ENCODE measurements at regions not wholly inside any gene's neighbourhood (a gene's known extent, or its start where the extent isn't known, plus 50 kb on each side); places are given as distances from the start of the nearest gene placed in this dataset.

- H3K79me2 ChIP-seq (ENCODE audit: insufficient read depth, low read length), result no peaks in the 10 kb centered on the region
- H3K4me2 ChIP-seq (ENCODE audit: insufficient read depth, low read length), result peak overlapping the region; percentile 40
- TF ChIP-seq, protein P1, sequence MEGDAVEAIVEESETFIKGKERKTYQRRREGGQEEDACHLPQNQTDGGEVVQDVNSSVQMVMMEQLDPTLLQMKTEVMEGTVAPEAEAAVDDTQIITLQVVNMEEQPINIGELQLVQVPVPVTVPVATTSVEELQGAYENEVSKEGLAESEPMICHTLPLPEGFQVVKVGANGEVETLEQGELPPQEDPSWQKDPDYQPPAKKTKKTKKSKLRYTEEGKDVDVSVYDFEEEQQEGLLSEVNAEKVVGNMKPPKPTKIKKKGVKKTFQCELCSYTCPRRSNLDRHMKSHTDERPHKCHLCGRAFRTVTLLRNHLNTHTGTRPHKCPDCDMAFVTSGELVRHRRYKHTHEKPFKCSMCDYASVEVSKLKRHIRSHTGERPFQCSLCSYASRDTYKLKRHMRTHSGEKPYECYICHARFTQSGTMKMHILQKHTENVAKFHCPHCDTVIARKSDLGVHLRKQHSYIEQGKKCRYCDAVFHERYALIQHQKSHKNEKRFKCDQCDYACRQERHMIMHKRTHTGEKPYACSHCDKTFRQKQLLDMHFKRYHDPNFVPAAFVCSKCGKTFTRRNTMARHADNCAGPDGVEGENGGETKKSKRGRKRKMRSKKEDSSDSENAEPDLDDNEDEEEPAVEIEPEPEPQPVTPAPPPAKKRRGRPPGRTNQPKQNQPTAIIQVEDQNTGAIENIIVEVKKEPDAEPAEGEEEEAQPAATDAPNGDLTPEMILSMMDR (IDR thresholded peaks at IDR 0.05; ENCODE audit: extremely low read depth, low read depth, low read length), result no peak
- H2AFZ ChIP-seq (ENCODE audit: low read length), result peak overlapping the region; percentile 47
- no peak overlapping the region for H3K4me3 ChIP-seq (ENCODE audit: insufficient read depth, low read length)
- no peaks in the 10 kb centered on the region for H3K36me3 ChIP-seq (ENCODE audit: insufficient read depth, low read length)
- DNase-seq (ENCODE audit: insufficient read length, low spot score, missing footprints), result no peak
- no peaks in the 10 kb centered on the region for H3K9me3 ChIP-seq (ENCODE audit: low read depth, low read length)
- H3K27me3 ChIP-seq (ENCODE audit: insufficient read depth, low read length), result no peaks in the 10 kb centered on the region
- H4K20me1 ChIP-seq (ENCODE audit: insufficient read depth, low read length), result no peaks in the 10 kb centered on the region
- peak overlapping the region; percentile 71 for H3K27ac ChIP-seq (ENCODE audit: low read depth, low read length)
- H3K4me1 ChIP-seq (ENCODE audit: insufficient read depth, low read length), result peaks cover 31% of the 10 kb centered on the region
Measured at GRCh38 chr6:11917951-11918738, 94.0 kb upstream of the HIVEP1 start.

DNA sequence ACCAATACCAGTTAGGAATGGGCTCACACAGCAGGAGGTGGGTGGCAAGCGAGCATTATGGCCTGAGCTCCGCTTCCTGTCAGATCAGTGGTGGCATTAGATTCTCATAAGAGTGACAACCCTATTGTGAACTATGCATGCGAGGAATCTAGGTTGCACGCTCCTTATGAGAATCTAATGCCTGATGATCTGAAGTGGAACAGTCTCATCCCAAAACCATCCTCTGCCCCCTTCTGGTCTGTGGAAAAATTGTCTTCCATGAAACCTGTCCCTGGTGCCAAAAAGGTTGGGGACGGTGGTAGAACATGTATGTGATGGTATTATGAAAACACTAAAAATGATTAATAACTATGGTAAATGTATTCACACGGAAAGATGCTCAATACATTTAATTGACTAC is 99.7 kb upstream of the HIVEP1 start:
- Histone ChIP-seq H3K9me3 (ENCODE audit: low read depth, low read length) (no peaks in the 10 kb centered on the region), H3K4me2 (ENCODE audit: insufficient read depth, low read length) (no peak overlapping the region), H3K4me1 (ENCODE audit: insufficient read depth, low read length) (peaks cover 12% of the 10 kb centered on the region), H3K79me2 (ENCODE audit: insufficient read depth, low read length) (no peaks in the 10 kb centered on the region), H3K4me3 (ENCODE audit: insufficient read depth, low read length) (no peak overlapping the region), H4K20me1 (ENCODE audit: insufficient read depth, low read length) (no peaks in the 10 kb centered on the region), H3K27ac (ENCODE audit: low read depth, low read length) (no peak overlapping the region), H2AFZ (ENCODE audit: low read length) (no peak overlapping the region), H3K36me3 (ENCODE audit: insufficient read depth, low read length) (no peaks in the 10 kb centered on the region), H3K27me3 (ENCODE audit: insufficient read depth, low read length) (no peaks in the 10 kb centered on the region)
- DNase-seq (ENCODE audit: insufficient read length, low spot score, missing footprints), result no peak
- TF ChIP-seq, protein P1 (IDR thresholded peaks at IDR 0.05; ENCODE audit: extremely low read depth, low read depth, low read length), result peak; percentile 14

- Histone ChIP-seq H4K20me1 (ENCODE audit: insufficient read depth, low read length) (no peaks in the 10 kb centered on the region), H3K27me3 (ENCODE audit: insufficient read depth, low read length) (no peaks in the 10 kb centered on the region), H3K4me2 (ENCODE audit: insufficient read depth, low read length) (no peak overlapping the region), H3K4me3 (ENCODE audit: insufficient read depth, low read length) (no peak overlapping the region), H3K27ac (ENCODE audit: low read depth, low read length) (no peak overlapping the region), H3K36me3 (ENCODE audit: insufficient read depth, low read length) (no peaks in the 10 kb centered on the region), H3K9me3 (ENCODE audit: low read depth, low read length) (no peaks in the 10 kb centered on the region), H3K4me1 (ENCODE audit: insufficient read depth, low read length) (peaks cover 12% of the 10 kb centered on the region), H3K79me2 (ENCODE audit: insufficient read depth, low read length) (no peaks in the 10 kb centered on the region), H2AFZ (ENCODE audit: low read length) (no peak overlapping the region)
- DNase-seq (ENCODE audit: insufficient read length, low spot score, missing footprints), result no peak
- TF ChIP-seq, protein P1 (IDR thresholded peaks at IDR 0.05; ENCODE audit: extremely low read depth, low read depth, low read length), result no peak
Measured at GRCh38 chr6:11911538-11911937, 100.6 kb upstream of the HIVEP1 start.

- no peak overlapping the region for H3K4me2 ChIP-seq (ENCODE audit: insufficient read depth, low read length)
Measured at GRCh38 chr6:11909696-11910132, 102.4 kb upstream of the HIVEP1 start.

More at GRCh38 chr6:11909696-11910132, 102.4 kb upstream of the HIVEP1 start:
- H3K27me3 ChIP-seq (ENCODE audit: insufficient read depth, low read length), result no peaks in the 10 kb centered on the region
- no peaks in the 10 kb centered on the region for H3K9me3 ChIP-seq (ENCODE audit: low read depth, low read length)
- no peak overlapping the region for H2AFZ ChIP-seq (ENCODE audit: low read length)
- no peak overlapping the region for H3K4me3 ChIP-seq (ENCODE audit: insufficient read depth, low read length)
- TF ChIP-seq, protein P1 (IDR thresholded peaks at IDR 0.05; ENCODE audit: extremely low read depth, low read depth, low read length), result no peak
- H3K27ac ChIP-seq (ENCODE audit: low read depth, low read length), result no peak overlapping the region
- H3K79me2 ChIP-seq (ENCODE audit: insufficient read depth, low read length), result no peaks in the 10 kb centered on the region
- H3K36me3 ChIP-seq (ENCODE audit: insufficient read depth, low read length), result no peaks in the 10 kb centered on the region
- peak; percentile 62 for DNase-seq (ENCODE audit: insufficient read length, low spot score, missing footprints)
- peaks cover 12% of the 10 kb centered on the region for H3K4me1 ChIP-seq (ENCODE audit: insufficient read depth, low read length)
- no peaks in the 10 kb centered on the region for H4K20me1 ChIP-seq (ENCODE audit: insufficient read depth, low read length)
